ENCODE measurements at regions not wholly inside any gene's neighbourhood (a gene's known extent, or its start where the extent isn't known, plus 50 kb on each side); places are given as distances from the start of the nearest gene placed in this dataset.

- DNase-seq = peak; percentile 41
Measured at GRCh38 chr12:100741084-100741711, 53.4 kb upstream of the ANO4 start.

- DNase-seq = no peak
Measured at GRCh38 chr12:100743060-100743459, 51.5 kb upstream of the ANO4 start.

All from eye (tissue), 1 donor.